ENCODE measurements at regions not wholly inside any gene's neighbourhood (a gene's known extent, or its start where the extent isn't known, plus 50 kb on each side); places are given as distances from the start of the nearest gene placed in this dataset.

DNA sequence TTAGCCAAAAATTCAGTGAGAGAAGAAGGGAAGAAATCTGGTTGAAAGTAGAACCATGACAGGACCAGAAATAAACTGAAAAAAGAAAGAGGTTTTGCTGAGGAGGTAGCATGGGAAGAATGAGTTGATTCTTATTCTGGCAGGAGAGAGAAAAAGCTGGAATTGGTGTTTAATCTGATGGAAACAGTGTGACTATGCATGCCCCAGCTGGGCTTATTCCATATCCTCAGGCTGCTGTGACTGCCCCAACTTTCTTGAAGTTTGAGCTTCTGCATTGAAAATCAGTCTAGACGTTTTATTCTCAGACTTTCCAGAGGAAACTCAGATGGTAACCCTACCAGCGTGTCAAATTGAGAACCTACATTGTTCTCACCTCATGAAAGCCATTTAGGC is 352.5 kb upstream of the DCBLD2 start:
- Histone ChIP-seq H3K27ac (ENCODE audit: low read depth, low read length) (no peak overlapping the region), H3K9ac (ENCODE audit: low read length) (no peak overlapping the region), H3K4me1 (ENCODE audit: control insufficient read depth, insufficient read depth, low read length) (no peaks in the 10 kb centered on the region), H3K9me3 (ENCODE audit: control insufficient read depth, insufficient read depth, low read depth, low read length) (peaks cover 7% of the 10 kb centered on the region), H3K36me3 (ENCODE audit: control insufficient read depth, insufficient read depth, low read length) (no peaks in the 10 kb centered on the region), H3K27me3 (ENCODE audit: control insufficient read depth, insufficient read depth, low read length) (no peaks in the 10 kb centered on the region), H3K4me3 (ENCODE audit: low read depth, low read length) (no peak overlapping the region)

DNA sequence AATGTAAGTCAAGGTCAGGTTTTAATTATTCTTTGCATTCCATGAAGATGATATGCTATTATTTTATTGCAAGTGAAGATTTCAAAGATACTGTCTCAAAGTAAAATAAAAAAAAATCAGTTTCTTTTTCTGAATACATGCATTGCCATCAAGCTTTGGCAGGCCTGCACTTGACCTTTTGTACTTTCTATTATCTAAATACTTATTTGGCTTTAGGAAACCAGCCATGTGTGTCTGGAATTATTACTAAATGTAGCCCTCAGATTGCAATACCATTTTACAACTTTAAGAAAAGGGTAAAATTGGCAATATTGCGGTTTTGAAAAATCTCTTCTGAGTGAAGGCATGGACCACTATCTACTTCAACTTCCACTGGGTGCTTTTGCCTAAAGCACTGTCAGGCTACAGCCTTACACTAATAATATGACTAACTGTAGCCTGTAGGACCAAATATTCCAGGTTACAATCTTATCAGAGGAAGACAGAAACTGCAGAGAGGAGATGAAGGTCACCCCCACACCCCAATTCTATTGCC is 349.4 kb upstream of the DCBLD2 start:
- H3K9ac ChIP-seq (ENCODE audit: low read length) = no peak overlapping the region
- H3K27ac ChIP-seq (ENCODE audit: low read depth, low read length) = no peak overlapping the region
- no peaks in the 10 kb centered on the region for H3K27me3 ChIP-seq (ENCODE audit: control insufficient read depth, insufficient read depth, low read length)
- no peaks in the 10 kb centered on the region for H3K36me3 ChIP-seq (ENCODE audit: control insufficient read depth, insufficient read depth, low read length)
- no peaks in the 10 kb centered on the region for H3K4me1 ChIP-seq (ENCODE audit: control insufficient read depth, insufficient read depth, low read length)
- H3K9me3 ChIP-seq (ENCODE audit: control insufficient read depth, insufficient read depth, low read depth, low read length) = no peaks in the 10 kb centered on the region
- no peak overlapping the region for H3K4me3 ChIP-seq (ENCODE audit: low read depth, low read length)

DNA sequence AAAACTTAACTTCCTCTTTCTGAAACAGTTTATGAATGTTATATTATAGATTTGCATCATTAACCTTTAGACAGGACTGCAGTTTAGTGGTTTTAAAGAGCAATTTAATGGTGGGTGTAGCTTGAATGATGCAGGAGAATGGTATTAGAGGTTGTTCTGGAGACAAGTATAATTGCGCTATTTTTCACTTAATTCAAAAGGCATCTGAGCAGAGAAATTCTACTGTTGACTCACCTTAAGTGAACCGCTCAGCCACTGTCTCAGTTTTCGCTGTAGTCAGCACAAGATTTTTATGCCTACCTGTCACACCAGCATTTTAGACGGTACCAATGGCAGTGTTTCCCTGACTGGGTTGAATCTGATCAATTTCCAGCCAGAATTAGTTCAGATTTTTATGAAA is 348.8 kb upstream of the DCBLD2 start:
- Histone ChIP-seq H3K4me1 (ENCODE audit: control insufficient read depth, insufficient read depth, low read length) (no peaks in the 10 kb centered on the region), H3K4me3 (ENCODE audit: low read depth, low read length) (no peak overlapping the region), H3K36me3 (ENCODE audit: control insufficient read depth, insufficient read depth, low read length) (no peaks in the 10 kb centered on the region), H3K27me3 (ENCODE audit: control insufficient read depth, insufficient read depth, low read length) (no peaks in the 10 kb centered on the region), H3K27ac (ENCODE audit: low read depth, low read length) (no peak overlapping the region), H3K9me3 (ENCODE audit: control insufficient read depth, insufficient read depth, low read depth, low read length) (no peaks in the 10 kb centered on the region), H3K9ac (ENCODE audit: low read length) (no peak overlapping the region)

DNA sequence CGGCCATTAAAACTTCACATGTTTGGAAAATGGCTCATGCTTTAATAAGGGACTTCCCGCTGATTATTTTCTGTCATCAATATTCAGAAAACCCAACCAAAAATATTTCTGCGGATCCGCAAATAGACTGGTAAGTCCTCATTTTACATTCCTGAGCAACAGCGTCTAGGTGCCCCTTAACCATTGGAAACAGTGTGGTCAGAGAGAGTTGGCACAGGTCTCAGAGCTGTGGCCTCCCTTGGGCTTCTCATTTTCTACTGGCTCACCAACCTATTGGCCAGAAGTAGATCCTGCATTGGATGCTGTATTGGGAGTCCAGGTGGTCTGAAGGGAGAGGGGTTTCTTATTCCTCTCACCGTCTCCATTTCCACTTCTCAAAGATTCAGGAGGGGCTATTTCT is 348.1 kb upstream of the DCBLD2 start:
- Histone ChIP-seq H3K4me1 (ENCODE audit: control insufficient read depth, insufficient read depth, low read length) (no peaks in the 10 kb centered on the region), H3K9me3 (ENCODE audit: control insufficient read depth, insufficient read depth, low read depth, low read length) (no peaks in the 10 kb centered on the region), H3K27me3 (ENCODE audit: control insufficient read depth, insufficient read depth, low read length) (no peaks in the 10 kb centered on the region), H3K27ac (ENCODE audit: low read depth, low read length) (no peak overlapping the region), H3K4me3 (ENCODE audit: low read depth, low read length) (no peak overlapping the region), H3K9ac (ENCODE audit: low read length) (no peak overlapping the region), H3K36me3 (ENCODE audit: control insufficient read depth, insufficient read depth, low read length) (no peaks in the 10 kb centered on the region)

DNA sequence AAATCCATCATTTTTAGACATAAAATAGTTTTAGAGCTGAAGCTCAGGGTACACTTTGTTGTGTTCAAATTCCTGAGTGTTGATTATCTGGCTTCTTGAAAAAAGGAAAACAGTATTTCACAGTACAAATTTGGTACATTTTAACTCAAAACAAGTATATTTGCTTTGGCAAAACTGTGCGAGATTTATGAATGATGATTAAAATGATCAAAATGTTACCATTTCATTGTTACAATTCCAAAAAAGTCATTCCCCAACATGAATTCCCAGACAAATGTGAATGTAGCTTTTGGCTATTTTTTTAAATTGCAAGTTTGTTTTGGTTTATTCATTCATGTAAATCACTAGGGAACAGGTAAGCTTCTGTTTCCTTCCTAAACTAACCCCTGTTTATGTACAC is 347.4 kb upstream of the DCBLD2 start:
- Histone ChIP-seq H3K27ac (ENCODE audit: low read depth, low read length) (no peak overlapping the region), H3K27me3 (ENCODE audit: control insufficient read depth, insufficient read depth, low read length) (no peaks in the 10 kb centered on the region), H3K36me3 (ENCODE audit: control insufficient read depth, insufficient read depth, low read length) (no peaks in the 10 kb centered on the region), H3K9ac (ENCODE audit: low read length) (no peak overlapping the region), H3K4me3 (ENCODE audit: low read depth, low read length) (no peak overlapping the region), H3K4me1 (ENCODE audit: control insufficient read depth, insufficient read depth, low read length) (no peaks in the 10 kb centered on the region), H3K9me3 (ENCODE audit: control insufficient read depth, insufficient read depth, low read depth, low read length) (no peaks in the 10 kb centered on the region)

DNA sequence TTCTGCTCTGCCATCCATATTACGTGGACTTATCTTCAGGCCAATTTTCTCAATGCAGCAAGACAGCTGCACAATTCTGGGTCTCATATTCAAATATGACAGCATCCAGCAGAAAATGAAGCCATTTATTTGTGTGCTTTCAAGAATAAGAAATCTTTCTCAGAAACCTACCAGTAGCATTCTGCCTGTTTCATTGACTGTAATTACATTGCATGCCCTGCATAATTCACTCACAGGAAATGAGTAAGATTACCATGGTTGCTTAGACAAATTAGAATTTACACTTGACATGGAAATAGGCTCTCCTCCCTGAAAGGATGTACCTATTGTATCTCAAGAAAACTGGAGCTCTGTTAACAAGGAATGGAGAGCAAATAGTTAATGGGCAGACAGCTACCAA is 346.6 kb upstream of the DCBLD2 start:
- Histone ChIP-seq H3K4me3 (ENCODE audit: low read depth, low read length) (no peak overlapping the region), H3K9ac (ENCODE audit: low read length) (no peak overlapping the region), H3K4me1 (ENCODE audit: control insufficient read depth, insufficient read depth, low read length) (no peaks in the 10 kb centered on the region), H3K27me3 (ENCODE audit: control insufficient read depth, insufficient read depth, low read length) (no peaks in the 10 kb centered on the region), H3K36me3 (ENCODE audit: control insufficient read depth, insufficient read depth, low read length) (no peaks in the 10 kb centered on the region), H3K27ac (ENCODE audit: low read depth, low read length) (no peak overlapping the region), H3K9me3 (ENCODE audit: control insufficient read depth, insufficient read depth, low read depth, low read length) (no peaks in the 10 kb centered on the region)

DNA sequence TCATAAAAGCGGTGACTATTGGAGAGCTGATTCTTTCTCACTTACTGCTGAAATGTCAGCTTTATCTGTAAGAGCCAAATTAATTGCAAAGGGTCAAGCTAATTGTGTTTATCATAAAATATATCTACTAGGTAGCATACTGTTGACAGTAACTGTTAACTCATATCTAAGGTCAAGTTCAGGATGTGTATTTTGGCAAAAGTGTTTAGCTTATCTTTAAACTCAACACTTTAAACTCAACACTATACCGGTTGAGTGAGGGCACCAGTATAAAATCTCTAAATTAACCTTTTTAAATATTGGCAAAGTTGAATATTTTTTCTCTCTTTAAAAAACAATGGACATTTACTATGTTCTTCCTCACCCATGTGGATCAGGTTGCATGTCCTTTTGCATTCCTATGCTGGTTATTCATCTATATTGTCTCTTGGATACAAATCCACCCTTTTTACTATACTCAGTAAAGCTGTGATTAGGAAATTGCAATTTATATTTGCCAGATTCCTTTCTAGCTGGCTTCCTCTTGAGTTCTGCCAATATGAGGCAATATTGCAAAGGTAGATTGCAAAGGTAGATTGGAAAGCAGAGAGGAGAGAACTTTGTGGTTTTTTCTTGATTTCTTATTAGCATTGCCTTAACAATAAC is 344.6 kb upstream of the DCBLD2 start:
- H3K27ac ChIP-seq (ENCODE audit: low read depth, low read length) = no peak overlapping the region
- no peaks in the 10 kb centered on the region for H3K27me3 ChIP-seq (ENCODE audit: control insufficient read depth, insufficient read depth, low read length)
- no peaks in the 10 kb centered on the region for H3K9me3 ChIP-seq (ENCODE audit: control insufficient read depth, insufficient read depth, low read depth, low read length)
- no peaks in the 10 kb centered on the region for H3K36me3 ChIP-seq (ENCODE audit: control insufficient read depth, insufficient read depth, low read length)
- H3K9ac ChIP-seq (ENCODE audit: low read length) = no peak overlapping the region
- no peak overlapping the region for H3K4me3 ChIP-seq (ENCODE audit: low read depth, low read length)
- H3K4me1 ChIP-seq (ENCODE audit: control insufficient read depth, insufficient read depth, low read length) = no peaks in the 10 kb centered on the region

DNA sequence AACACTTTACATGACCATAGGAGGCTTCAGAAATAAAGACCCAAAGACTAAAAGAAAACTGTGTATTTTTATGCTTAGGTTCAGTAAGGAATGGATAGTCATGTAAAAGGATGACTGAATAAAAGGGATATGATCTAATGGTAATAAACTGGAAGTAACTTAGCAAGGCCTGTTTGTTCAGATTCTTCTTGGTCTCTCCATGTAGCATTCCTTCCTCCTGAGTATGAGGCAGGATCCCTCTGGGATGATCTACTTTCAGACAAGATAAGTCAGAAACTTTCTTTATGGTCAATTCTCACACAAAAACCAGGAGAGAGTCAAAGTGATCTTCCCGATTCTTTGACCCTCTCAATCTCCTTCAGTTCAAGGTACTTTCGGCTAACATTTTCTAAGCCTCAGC is 340.8 kb upstream of the DCBLD2 start:
- H3K4me1 ChIP-seq (ENCODE audit: control insufficient read depth, insufficient read depth, low read length) = no peaks in the 10 kb centered on the region
- H3K9me3 ChIP-seq (ENCODE audit: control insufficient read depth, insufficient read depth, low read depth, low read length) = no peaks in the 10 kb centered on the region
- no peaks in the 10 kb centered on the region for H3K27me3 ChIP-seq (ENCODE audit: control insufficient read depth, insufficient read depth, low read length)
- no peak overlapping the region for H3K9ac ChIP-seq (ENCODE audit: low read length)
- no peaks in the 10 kb centered on the region for H3K36me3 ChIP-seq (ENCODE audit: control insufficient read depth, insufficient read depth, low read length)
- H3K27ac ChIP-seq (ENCODE audit: low read depth, low read length) = no peak overlapping the region
- no peak overlapping the region for H3K4me3 ChIP-seq (ENCODE audit: low read depth, low read length)

DNA sequence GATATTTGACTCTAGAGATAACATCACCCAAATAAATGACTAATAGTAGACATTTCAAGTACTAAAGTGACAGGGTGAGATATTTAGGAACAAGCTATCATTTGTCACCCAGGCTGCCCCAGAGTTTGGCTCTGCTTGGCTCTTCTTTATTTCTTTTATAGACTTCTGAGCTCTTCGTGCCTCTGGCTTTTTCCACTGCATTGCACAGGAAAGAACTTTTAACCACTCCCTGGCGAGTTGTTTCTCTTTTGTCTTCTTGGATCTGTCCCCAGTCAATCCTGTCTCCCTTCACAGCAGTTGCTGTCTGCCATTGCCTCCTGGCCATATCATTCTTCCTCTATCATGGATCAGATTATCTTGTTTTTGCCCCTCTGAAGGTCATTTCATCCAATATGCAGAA is 339.2 kb upstream of the DCBLD2 start:
- Histone ChIP-seq H3K9ac (ENCODE audit: low read length) (no peak overlapping the region), H3K36me3 (ENCODE audit: control insufficient read depth, insufficient read depth, low read length) (no peaks in the 10 kb centered on the region), H3K27me3 (ENCODE audit: control insufficient read depth, insufficient read depth, low read length) (no peaks in the 10 kb centered on the region), H3K27ac (ENCODE audit: low read depth, low read length) (no peak overlapping the region), H3K9me3 (ENCODE audit: control insufficient read depth, insufficient read depth, low read depth, low read length) (no peaks in the 10 kb centered on the region), H3K4me3 (ENCODE audit: low read depth, low read length) (no peak overlapping the region), H3K4me1 (ENCODE audit: control insufficient read depth, insufficient read depth, low read length) (no peaks in the 10 kb centered on the region)

DNA sequence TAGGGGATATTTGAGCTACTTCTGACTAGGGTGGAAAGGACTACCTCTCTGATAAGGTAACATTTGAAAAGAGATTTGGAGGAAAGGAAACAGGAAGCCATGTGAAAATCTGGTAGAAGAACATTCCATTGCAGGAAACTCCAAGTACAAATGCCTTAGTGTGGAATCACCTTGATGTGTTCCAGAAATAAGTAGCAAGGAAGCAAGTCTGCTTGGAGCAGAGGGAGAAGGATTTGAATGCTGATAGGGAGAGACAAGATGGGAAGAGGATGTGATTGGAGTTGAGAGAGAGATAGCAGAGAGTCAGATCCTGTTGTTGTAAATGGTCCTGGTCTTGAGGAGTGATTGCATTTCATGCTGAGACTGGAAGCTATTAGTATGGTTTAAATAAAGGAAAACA is 335.1 kb upstream of the DCBLD2 start:
- H3K27me3 ChIP-seq (ENCODE audit: control insufficient read depth, insufficient read depth, low read length) = no peaks in the 10 kb centered on the region

DNA sequence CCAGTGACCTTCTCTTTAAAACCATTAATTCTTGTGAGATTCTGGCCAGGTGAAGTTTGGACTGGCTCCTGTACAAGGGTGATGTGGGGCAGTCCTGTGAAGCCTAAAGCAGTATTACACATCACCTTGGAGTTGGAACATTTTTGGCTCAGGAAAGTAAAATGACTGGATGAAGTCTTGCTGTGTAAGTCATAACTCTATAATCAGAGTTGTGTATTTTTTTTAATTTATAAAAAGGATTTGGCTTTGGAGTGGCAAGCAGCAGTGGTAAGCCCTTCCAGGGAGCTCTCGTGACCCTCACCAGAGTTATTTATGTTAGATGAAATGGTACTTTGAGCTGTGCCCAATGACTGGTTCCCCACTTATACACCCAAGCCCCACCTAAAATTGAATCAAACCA is 331.2 kb upstream of the DCBLD2 start:
- Histone ChIP-seq H3K4me1 (ENCODE audit: control insufficient read depth, insufficient read depth, low read length) (no peaks in the 10 kb centered on the region), H3K9me3 (ENCODE audit: control insufficient read depth, insufficient read depth, low read depth, low read length) (no peaks in the 10 kb centered on the region), H3K36me3 (ENCODE audit: control insufficient read depth, insufficient read depth, low read length) (no peaks in the 10 kb centered on the region), H3K9ac (ENCODE audit: low read length) (no peak overlapping the region), H3K27ac (ENCODE audit: low read depth, low read length) (no peak overlapping the region), H3K27me3 (ENCODE audit: control insufficient read depth, insufficient read depth, low read length) (no peaks in the 10 kb centered on the region), H3K4me3 (ENCODE audit: low read depth, low read length) (no peak overlapping the region)

More for the DNA sequence above, 335.1 kb upstream of the DCBLD2 start:
- Histone ChIP-seq H3K27ac (ENCODE audit: low read depth, low read length) (no peak overlapping the region), H3K9me3 (ENCODE audit: control insufficient read depth, insufficient read depth, low read depth, low read length) (no peaks in the 10 kb centered on the region), H3K36me3 (ENCODE audit: control insufficient read depth, insufficient read depth, low read length) (no peaks in the 10 kb centered on the region), H3K9ac (ENCODE audit: low read length) (no peak overlapping the region), H3K4me3 (ENCODE audit: low read depth, low read length) (no peak overlapping the region), H3K4me1 (ENCODE audit: control insufficient read depth, insufficient read depth, low read length) (no peaks in the 10 kb centered on the region)

DNA sequence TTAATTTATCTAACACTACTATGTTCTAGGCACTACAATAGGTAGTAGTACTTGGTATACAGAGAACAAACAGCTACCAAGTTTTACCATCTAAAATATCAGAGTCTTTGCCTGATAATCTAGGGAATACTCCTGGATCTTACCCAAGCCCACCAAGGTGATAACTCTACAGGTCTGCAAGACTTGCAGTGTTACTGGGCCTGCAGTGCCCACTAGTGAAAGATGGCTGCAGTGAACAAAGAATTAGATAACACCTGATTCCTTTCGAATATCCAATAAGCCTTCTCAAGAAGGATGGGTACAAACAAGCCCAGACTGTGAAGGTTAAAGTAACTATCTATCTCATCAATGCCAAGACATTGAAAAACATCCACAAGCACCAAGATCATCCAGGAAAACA is 317.0 kb upstream of the DCBLD2 start:
- no peak overlapping the region for H3K4me3 ChIP-seq (ENCODE audit: low read depth, low read length)
- H3K27me3 ChIP-seq (ENCODE audit: control insufficient read depth, insufficient read depth, low read length) = no peaks in the 10 kb centered on the region
- H3K9ac ChIP-seq (ENCODE audit: low read length) = no peak overlapping the region
- H3K36me3 ChIP-seq (ENCODE audit: control insufficient read depth, insufficient read depth, low read length) = no peaks in the 10 kb centered on the region
- no peaks in the 10 kb centered on the region for H3K9me3 ChIP-seq (ENCODE audit: control insufficient read depth, insufficient read depth, low read depth, low read length)
- no peaks in the 10 kb centered on the region for H3K4me1 ChIP-seq (ENCODE audit: control insufficient read depth, insufficient read depth, low read length)
- no peak overlapping the region for H3K27ac ChIP-seq (ENCODE audit: low read depth, low read length)

All from HUES6 (cell line).